RPMI8226 (cell line): ENCODE measurements at regions not wholly inside any gene's neighbourhood (a gene's known extent, or its start where the extent isn't known, plus 50 kb on each side); places are given as distances from the start of the nearest gene placed in this dataset.
"Not testable (repeated sequence)": the region's sequence is repeated elsewhere in the genome, so short reads cannot be mapped to it uniquely, and the experiment has no call there.

ENCODE experiments used
- DNase-seq: peaks from one replicate; pipeline ENCODE4 v3.0.0-alpha.2; 2015

DNA sequence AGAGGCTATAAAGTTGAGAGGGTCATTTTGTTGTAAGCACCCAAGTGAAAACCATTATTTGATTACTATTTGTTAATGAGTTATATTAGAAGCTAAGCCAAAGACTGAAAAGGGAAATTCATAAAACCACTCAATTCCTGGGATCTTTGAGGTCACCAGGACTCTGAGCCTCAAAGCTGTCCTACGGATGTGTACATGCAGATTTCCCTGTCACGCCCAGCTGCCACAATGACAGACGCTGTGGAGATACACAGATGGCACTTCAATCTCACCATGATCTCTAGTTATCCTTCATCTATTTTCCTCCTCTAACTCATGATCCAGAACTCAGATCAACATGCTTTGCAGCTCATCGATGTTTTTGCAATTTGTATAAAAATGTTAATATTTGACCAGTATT, 403.5 kb upstream of the MIR17HG start:
- DNase-seq: no peak

DNA sequence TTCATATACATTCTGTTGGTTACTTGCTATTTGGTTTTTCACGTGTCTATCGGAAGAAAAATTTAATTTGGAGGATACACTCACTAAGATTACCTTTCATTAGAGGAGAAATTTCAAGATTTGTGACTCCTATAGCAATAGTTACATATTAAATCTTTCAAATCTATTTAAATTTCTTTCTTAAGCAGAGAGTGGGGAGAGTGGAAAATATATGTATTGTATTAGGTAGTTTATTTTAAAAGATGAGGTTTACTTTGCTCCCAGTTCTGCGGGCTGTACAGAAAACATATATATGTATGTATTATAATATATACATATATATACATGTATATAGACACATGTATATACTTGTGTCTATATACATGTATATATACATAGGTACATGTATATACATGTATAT, 402.3 kb upstream of the MIR17HG start:
- not testable (repeated sequence) for DNase-seq

DNA sequence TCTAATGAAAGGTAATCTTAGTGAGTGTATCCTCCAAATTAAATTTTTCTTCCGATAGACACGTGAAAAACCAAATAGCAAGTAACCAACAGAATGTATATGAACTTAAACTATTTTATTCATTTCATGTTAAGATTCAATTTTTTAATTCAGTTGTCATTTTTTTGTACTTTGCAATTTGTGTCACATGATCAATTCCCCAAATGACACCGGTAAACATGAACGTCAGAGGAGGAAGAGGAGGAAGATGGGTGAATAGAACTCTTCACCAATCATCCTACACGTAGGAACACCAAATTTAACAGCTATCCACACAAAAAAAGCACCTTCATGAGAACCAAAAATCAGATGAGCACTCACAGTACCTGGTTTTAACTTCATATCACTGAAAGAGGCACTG, 401.4 kb upstream of the MIR17HG start:
- DNase-seq: not testable (repeated sequence)

DNA sequence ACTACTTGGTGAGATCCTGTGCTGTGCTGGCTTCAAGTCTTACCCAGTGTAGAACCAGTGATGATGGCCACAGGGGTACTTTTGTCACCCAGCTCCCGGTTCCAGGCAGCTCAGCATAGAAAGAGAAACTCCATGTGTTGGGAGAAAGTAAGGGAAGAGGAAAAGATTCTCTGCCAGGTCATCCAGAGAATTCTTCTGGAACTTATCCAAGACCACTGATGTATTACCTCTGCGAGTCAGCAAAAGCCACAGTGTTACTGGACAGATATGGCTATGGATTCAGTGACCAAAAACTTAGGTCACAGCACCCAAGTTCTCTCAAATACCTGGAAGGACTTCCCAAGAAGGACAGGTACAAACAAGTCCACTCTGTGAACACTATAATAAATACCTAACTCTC, 399.5 kb upstream of the MIR17HG start:
- no peak for DNase-seq

DNA sequence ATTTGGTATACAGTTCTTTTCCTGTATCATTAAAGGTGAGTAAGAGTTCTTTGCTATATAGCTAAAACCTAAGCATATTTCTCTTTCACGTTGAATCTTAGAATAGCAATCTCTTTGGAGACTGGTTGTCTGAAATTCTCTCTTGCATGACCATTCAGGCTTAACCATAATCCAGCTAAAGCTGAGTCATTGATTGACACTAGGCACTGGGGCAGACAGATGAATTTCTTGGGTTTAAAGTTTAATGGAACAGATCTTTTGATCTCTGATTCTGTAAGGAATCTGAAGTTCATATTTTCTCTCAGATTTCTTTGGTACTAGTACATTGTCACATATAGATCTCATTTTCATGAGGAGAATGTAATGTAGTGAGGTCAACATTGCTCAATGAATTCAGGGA, 397.3 kb upstream of the MIR17HG start:
- no peak for DNase-seq

DNA sequence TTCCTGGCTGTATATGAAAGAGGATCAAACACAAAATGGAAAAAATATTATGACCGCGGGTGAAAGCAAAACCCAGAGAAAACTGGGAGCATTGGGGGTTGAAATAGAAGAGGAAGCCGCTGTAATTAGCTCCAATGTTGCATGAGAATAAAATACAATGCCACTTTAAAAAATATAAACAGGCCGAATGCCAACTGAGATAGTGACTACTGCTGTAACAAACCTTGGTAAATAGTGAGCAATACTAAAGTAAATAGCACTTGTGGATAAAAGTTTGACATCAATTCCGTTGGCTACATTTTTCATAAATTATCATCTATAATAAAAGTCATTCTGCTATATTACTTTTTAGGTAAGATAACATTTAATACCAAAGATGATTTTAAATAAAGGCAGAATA, 395.8 kb upstream of the MIR17HG start:
- no peak for DNase-seq

DNA sequence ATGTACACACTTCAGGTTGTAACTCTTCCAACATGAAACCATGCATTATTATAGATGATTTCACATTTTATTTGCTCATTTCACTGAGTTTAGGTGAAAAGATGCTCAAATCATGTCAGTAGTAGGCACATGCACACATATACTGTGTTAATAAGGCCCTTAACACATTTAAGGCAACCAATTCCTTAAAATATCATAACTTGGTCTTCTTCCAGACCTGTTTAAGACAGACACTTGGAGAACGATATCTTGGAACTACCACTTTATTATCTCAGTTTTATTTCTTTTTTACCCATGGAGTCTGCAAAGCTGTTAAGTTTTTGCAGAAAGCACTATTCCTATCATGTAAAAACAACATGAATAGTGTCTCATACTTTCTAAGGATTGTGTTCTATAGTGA, 395.2 kb upstream of the MIR17HG start:
- DNase-seq: no peak

DNA sequence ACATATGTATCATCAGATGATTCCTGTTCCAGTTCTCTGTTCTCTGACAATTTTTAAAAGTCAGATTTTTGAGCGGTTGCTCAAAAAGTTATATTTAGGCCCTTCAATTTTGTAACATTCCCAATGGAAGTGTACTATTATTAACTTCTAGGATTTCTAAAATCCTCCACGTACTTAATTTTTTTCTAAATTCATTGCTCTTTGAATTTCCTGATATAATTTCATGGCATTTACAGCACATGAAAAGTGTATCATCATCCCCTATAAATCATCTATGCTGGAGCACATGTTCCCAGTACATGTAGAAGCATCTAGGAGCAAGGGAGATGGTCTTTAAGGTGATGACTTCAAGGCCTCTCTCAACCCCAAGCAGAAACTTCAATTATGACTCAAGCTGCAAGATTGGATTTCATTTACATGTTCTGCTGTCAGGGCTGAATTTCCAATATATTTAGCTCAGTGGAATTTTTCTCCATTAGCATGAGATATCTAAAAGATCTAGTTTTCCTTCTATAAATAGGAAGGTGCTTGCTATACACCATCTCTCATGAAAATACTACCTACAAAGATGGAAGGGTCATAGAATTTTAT, 392.8 kb upstream of the MIR17HG start:
- no peak for DNase-seq

DNA sequence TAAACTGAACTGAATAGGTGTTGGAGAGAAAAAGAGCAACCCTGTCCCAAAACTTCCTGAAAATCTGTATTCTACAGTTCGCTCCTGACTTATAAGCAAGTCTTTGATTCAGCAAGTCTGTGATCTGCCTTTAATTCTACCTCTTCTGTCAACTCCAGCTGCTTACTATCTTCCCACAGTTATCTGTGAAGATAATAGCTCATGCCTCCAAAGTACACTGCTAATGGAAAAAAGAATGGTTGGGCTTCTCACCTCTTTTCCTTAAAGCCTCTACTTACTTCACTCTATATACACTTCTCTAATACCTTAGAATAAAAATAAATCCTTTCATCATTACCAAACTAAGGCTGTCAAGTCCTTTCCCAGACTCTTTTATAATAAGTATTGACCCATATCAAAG, 391.5 kb upstream of the MIR17HG start:
- DNase-seq: no peak

DNA sequence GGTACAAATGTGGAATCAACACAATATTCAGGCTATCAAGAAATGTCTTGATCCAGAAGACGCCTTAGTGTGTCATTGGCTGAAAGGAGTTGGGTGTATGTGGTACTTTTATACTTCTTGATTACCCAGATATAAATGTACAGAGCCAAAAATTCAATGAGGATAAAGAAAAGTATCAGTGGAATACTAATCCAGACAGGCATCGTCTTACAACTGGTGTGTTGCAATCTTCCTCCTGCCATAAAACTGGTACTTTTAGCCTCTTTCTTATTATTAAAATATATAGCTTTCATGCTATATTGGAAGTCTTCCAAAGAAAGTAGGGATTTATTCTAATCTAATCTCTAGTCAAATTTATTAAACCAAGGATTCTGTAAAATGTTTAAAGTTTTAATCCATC, 388.6 kb upstream of the MIR17HG start:
- no peak for DNase-seq

DNA sequence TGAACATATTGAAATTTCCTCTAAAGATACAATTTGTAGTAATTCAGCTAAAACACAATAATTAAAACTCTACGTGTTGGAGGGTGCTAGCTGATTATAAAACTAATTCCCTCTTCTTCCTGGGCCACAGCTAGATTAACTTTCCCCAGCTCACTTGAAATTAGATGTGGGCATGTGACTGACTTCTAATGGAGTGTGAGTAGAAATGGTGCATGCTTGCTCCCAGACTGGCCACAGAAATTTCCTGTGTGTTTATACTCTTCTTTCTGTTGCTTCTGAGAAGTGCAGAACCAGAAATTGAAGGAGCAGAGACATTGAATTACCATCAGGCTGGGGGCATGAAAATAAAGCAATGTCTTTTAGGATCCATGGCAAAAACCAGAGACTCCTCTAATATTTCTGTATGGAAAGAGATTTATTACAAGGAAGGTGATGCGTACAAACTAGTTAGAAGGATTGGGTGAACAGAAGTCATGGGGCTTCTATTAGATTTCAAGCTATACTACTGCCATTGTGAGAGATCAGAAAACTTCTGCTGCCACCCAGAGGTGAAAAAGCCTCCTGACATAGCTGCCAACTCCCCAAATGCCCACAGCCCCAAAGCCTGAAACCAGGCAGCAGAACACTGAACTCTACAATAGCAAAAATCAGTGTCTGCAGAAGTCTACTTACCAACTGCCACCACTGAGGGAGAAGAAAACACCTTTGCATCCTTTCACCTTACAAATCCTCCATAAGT, 379.2 kb upstream of the MIR17HG start:
- peak; percentile 10 for DNase-seq

DNA sequence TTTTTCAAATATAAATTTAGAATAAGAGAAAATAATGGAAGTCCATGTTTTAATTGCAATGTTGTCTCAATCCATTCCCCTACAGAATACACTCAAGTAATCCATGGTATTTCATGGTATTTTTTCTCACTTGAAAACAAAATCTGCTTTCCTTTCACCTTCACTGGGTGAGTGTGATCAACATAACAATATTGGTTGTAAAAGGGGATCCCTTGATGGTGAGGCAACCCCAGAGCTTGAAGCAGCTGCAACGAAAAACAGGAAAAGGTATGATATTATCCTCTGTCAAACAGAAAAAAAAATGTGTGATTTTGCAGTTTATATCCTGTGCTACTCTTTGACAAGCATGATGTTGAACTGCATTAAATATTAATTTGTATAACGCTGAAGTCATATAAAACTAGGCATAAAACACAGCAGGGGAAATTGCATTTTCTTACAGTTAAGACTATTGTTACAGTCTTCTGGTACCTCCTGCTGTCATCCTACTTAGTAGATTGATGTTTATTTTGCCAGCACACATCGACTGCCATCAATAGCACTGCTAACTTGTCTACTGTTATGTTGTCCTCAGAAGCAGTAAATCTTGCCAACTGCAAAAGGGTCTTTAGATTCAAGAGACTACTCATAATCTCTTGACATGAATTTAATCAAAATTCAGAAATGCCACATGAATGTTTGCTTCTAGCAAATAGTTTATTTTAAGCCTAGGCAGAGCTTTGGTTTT, 373.1 kb upstream of the MIR17HG start:
- no peak for DNase-seq

DNA sequence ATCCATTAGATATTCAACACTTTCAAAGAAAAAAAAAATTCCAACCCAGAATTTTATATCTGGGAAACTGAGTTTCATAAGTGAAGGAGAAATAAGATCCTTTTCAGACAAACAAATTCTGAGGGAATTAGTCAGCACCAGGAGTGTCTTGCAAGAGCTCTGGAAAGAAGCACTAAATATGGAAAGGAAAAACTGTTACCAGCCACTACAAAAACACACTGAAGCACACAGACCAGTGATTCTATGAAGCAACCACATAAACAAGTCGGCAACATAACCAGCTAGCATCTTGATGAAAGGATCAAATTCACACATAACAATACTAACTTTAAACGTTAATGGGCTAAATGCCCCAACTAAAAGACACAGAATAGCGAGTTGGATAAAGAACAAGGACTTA, 368.4 kb upstream of the MIR17HG start:
- no peak for DNase-seq

DNA sequence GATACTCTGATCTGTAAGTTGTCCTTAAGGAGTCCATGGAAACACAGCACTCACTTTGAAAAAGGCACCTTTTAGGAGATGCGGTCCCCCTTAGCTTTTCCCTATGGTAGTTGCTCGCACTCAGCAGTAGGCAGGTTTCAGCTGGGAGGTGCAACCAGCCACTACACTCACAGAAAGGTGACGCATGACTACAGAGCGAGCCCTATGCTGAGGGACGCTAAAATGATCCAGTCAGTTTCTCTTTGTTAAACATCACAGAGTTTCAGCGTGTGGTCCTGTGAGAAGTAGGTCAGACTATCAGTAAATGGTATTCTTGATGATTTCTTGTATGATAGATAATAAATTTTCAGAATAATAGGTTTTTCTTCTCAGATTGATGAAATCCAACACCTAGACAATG, 362.7 kb upstream of the MIR17HG start:
- no peak for DNase-seq

DNA sequence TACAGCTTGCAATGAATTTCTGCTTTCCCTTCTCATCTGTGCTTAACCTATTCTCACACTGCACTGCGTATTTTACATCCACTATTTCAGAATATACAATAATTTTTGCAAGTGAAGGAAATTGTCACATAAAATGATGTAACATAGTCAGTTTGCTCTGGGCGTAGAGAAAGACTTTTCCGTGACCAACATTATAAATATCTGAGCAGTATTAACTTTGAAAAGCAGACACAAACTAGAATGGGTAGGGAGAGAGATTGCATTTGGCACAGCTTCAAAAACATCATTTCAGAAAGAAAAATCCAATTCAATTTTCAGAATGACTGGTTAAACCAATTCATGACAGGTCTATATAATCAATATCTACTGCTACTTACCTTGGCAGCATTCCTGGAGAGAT, 352.5 kb upstream of the MIR17HG start:
- no peak for DNase-seq

DNA sequence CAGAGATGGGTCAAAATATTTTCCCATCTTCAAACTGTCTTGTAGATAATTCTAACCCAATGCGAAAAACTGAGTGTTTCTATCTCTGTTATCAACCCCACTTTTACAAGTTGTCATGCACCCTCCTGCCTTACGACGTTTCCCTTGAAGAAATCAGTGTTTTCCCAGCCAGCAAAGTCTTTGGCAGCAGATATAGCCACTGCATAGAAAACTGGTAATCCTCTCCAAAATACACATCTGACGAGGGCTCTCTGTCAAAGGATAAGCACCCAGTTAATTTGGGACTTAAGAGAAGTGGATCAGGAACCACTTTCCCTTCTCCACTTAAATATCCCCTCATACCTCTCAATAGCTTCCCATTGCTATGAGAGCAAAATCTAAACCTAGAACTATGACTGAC, 351.9 kb upstream of the MIR17HG start:
- DNase-seq: no peak

DNA sequence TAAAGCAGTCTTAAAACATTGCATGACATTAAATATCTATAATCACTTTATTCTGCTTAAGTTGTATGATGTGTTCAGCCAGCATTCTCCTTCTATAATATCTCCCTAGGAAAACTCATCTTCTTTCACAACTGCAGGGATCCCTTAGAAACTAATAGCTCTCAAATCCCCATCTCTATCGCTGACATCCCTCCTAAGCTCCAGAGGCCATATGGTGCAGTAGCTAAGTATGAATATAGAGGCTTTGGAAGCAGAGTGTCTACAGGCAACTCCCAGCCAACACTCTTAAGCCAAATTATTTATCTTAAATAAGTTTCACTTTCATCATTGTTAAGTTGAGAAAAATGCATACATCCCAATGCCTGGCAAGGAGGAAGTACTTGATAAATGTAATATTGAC, 349.5 kb upstream of the MIR17HG start:
- DNase-seq: no peak

DNA sequence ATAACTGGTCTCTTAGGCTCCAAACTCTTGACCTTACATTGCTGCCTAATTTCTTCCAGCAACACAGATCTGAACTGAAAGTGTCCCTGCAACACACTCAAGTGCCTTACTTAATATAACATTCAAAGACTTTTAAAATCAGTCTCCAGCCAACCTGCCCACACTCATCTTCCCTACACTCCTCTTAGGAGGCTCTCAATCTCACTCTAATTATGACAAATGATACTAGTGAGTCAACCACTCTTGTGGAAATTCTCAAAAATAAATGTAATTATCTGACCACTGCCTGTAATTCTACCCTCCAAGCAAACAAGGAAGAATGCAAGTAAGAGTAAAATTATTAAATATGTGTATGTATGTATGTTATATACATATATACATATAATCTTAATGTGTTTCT, 348.1 kb upstream of the MIR17HG start:
- no peak for DNase-seq

DNA sequence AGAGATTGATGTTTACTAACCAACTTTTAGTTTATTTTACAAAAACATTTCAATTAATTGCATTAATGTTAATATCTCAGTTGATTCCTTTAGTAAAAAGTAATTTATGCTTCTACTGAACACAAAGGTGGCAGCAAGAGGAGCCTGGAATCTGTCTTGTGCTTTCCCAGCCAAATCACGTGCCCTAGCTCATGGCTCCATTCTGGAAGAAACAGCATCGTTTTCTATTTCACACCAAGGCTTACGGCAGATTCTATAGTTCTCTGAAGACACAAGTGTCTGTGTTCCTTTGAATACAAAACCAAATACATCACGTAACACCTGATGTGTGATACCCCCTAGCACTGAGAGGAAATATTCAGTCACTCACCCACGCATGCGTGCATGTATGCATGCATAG, 346.1 kb upstream of the MIR17HG start:
- no peak for DNase-seq

DNA sequence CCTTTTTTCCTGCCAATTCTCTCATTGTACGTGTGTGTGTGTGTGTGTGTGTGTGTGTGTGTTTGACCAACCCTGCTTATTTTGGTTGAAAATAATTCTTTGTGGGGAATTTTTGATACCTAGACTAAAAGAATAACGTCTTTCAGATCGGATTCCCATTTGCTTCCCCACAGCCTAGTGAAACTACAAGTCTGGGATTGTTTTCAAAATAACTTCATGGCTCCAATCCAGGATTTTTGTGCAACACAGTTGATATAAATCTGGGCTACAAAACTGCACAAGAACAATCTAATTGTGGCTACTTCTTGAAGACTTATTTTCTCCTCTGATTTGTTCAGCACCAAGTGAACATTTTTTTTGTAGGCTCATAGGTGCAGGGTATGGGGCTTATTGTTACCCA, 332.8 kb upstream of the MIR17HG start:
- no peak for DNase-seq

DNA sequence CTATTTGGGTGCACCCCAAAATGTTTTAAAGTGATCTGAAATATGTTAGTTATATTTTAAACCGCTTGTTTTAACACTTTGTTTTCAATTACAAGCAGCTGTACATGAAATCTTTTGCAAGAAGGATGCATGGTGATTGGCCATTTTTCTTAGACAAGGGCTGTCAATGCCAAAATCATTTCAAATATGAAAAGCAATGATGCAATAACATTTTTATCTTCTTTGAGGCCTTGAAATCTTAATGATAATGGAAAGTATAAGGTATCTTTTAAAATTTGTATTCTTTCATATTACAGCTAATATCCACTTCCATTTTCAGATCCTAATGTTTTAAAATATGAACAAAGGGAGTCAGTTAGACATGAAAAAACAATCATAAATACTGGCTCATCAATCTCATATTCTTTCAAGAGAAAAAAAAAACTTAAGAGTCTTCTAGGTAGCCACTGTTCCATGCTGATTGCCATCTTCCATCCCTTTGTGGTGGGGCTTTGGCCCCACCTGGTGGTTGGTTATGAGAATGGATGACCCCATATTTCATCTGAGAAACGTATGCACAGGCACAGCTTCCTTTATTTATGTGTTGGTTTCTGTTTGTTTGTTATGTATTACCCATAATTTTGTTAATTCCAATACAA, 330.3 kb upstream of the MIR17HG start:
- DNase-seq: peak; percentile 52

DNA sequence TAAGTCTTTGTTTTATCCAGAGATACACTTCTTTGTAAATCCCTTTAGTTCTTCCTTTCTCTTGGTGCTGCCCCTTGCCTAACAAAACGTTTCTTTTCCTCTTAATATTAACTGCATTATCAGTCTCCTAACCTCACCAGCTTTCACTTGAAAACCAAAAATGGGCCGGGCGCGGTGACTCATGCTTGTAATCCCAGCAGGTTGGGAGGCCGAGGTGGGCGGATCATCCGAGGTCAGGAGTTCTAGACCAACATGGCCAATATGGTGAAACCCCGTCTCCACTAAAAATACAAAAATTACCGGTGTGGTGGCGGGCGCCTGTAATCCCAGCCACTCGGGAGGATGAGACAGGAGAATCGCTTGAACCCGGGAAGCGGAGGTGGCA, 329.8 kb upstream of the MIR17HG start:
- DNase-seq: no peak

DNA sequence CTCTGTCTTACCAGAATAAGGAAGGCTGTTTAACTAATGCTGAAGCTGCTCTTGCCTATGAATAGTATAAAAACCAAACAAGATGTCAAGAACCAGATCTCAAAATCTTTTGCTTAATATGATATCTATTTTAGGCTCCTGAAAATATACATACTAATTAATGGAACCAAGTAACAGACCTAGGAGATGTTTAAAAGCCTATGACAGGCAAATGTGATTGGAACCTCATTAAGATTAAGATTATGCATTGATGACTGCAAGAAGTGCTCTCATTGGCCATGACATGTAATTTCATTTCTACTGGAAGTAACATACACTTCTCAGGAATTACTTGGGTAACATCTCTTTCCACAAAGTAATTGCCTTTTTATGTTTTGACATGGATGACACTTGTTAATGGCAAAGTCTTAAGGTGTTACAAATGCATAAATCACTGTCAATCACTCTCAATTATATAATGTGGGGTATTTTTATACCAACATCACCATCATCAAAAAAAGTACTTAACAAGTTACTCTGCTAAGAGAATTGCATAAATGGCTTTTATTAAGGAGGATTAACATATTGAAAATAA, 326.9 kb upstream of the MIR17HG start:
- DNase-seq: no peak
